ENCODE measurements at regions not wholly inside any gene's neighbourhood (a gene's known extent, or its start where the extent isn't known, plus 50 kb on each side); places are given as distances from the start of the nearest gene placed in this dataset.

DNA sequence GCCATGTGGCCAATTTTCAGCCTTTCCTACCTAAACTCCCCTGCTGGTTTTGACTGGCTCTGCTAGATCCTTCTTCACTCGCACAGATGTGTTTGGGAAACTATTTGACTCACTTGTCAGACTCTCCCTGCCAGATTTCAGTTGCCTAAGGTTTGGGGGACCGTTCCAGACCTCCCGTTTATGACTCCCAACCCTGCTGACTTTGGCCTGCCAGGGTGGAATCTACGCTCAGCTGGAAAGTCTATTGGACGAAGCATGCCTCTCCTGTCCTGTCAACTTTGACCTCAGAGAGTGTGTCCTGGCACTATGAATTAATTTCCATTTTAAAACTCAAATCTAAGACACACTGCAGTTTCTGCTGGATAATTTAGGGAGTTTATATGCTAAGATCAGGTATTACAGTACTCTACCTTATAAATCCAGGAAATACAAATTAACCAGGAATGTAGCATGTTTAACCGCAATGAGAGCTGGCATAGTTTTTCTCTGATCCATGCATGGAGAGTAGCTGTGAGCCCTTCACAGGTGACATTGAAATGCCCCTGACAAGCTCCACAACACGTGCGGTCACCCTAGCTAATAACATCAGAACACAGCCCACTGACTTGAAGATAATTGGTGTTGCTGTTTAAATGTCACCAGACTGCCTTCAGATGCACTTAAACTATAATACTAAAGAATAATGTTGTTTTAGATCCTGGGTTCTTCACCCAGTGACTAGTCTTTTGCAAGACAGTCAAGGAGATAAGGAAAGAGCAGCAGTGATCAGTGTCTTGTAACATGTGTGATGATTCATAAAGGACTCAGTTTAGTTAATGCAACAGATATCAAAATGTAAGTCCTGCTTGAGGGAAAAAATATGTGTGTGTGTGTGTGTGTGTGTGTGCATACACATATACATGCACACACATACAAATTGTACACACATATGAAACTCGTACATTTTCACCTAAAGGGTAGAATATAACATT is 223.0 kb upstream of the MCTP2 start:
- Mint-ChIP-seq H3K27ac (no peak overlapping the region), H3K4me3 (no peak overlapping the region), H3K9me3 (peaks cover 0 to 2% (median 0%) of the 10 kb centered on the region in 9 donors), H3K36me3 (no peaks in the 10 kb centered on the region), H3K27me3 (peaks cover 2 to 24% (median 7%) of the 10 kb centered on the region in 5 donors), H3K4me1 (no peaks in the 10 kb centered on the region)
- DNase-seq (no peak), ATAC-seq (no peak)
- POLR2A ChIA-PET: no interaction called here

DNA sequence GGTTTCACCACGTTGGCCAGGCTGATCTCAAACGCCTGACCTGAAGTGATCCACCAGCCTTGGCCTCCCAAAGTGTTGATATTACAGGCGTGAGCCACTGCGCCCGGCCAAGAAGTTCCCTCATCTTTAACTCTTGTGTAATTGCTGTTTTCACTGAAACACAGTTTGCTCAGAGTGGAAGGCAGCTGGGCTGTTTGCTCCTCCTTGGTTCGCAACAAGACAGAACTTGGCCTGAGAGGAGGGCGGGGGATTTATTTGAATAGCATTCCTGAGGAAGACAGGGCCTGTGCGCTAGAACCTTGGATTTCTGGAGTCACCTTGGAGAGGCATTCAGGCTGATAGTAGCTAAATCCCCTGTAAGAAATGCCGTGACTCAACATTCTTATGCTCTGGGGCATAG is 226.7 kb upstream of the MCTP2 start:
- DNase-seq (no peak), ATAC-seq (no peak)
- Mint-ChIP-seq H3K36me3 (no peaks in the 10 kb centered on the region), H3K27ac (no peak overlapping the region), H3K4me1 (no peaks in the 10 kb centered on the region), H3K4me3 (no peak overlapping the region), H3K9me3 (peaks cover 0 to 2% (median 0%) of the 10 kb centered on the region in 9 donors), H3K27me3 (peaks cover 1 to 15% (median 2%) of the 10 kb centered on the region in 5 donors)
- POLR2A ChIA-PET: no interaction called here

DNA sequence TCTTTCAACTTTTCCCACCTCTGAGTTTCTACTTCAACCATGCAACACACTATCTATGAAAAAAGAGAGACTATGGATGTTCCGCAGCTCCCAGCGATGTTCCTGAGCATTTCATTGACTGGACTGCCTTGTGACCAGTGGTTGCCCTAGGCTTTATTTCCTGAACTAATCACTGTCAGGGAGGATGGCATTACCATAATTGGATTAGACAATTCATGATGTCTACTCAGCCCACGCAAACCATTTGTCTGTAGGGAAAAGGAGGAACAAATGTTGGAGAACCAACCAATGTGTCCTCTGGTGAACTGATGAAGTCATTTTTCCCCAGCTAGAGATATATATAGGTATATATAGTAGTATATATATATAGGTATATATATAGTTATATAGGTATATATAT is 229.3 kb upstream of the MCTP2 start:
- no peak overlapping the region for H3K27ac Mint-ChIP-seq
- no peaks in the 10 kb centered on the region for H3K36me3 Mint-ChIP-seq
- no peak for DNase-seq
- no peaks in the 10 kb centered on the region for H3K4me1 Mint-ChIP-seq
- peaks cover 0 to 4% (median 2%) of the 10 kb centered on the region in 5 donors for H3K27me3 Mint-ChIP-seq
- H3K9me3 Mint-ChIP-seq: peaks cover 0 to 2% (median 0%) of the 10 kb centered on the region in 9 donors
- no peak overlapping the region for H3K4me3 Mint-ChIP-seq
- POLR2A ChIA-PET: no interaction called here
- no peak for ATAC-seq

DNA sequence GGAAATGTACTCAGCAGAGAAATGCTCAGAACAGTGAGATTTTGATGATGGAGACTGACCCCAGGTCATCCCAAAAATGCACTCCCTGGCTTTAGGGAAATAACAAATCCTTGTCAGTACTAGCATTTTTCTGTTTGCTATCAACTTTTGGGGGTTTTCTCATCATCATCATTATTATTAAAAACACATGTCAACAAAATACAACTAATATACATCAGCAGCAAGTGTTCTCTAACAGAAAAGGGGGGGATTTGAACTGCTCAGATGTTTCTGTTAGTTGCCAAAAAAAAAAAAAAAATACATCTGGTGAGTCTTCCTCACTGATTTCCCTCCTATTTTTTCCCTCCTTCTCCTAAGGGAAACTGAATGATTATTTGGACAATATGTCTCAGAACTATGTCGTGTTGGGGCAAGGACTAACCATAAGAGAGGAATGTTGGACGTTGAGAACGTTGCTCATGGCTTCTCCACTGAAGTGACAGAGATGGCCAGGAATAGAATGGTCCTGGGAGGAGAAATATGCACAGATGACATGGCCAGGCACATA is 230.0 kb upstream of the MCTP2 start:
- Mint-ChIP-seq H3K4me3 (no peak overlapping the region), H3K27ac (peak overlapping the region in 1 of 10 donors; percentile 5), H3K4me1 (no peaks in the 10 kb centered on the region), H3K27me3 (peaks cover 0 to 4% (median 2%) of the 10 kb centered on the region in 5 donors), H3K9me3 (peaks cover 0 to 2% (median 0%) of the 10 kb centered on the region in 9 donors), H3K36me3 (no peaks in the 10 kb centered on the region)
- ATAC-seq: no peak
- POLR2A ChIA-PET: no interaction called here
- DNase-seq: no peak

DNA sequence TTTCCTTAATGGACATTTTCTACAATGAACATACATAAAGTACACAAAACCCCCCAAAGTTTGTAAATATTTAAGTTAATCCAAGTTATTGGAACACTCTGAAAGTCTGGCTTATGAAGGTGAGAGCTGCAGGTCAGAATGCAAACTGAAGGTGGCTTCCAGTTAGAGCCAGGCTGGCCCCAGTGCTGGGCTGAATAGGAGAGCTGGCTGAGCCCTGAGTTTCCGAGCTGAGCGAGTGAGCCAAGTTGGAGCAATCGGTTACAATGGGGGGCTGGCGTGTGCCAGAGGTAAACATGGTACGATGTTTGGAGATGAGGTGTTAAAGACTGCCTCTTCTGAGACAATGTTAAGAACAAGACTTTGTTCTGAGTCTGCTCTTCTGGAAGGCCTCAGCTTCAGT is 230.8 kb upstream of the MCTP2 start:
- no peaks in the 10 kb centered on the region for H3K4me1 Mint-ChIP-seq
- no peak overlapping the region for H3K4me3 Mint-ChIP-seq
- H3K9me3 Mint-ChIP-seq: no peaks in the 10 kb centered on the region
- no peak for DNase-seq
- POLR2A ChIA-PET: no interaction called here
- ATAC-seq: no peak
- H3K27ac Mint-ChIP-seq: no peak overlapping the region
- H3K27me3 Mint-ChIP-seq: peaks cover 0 to 4% (median 0%) of the 10 kb centered on the region in 5 donors
- H3K36me3 Mint-ChIP-seq: no peaks in the 10 kb centered on the region

DNA sequence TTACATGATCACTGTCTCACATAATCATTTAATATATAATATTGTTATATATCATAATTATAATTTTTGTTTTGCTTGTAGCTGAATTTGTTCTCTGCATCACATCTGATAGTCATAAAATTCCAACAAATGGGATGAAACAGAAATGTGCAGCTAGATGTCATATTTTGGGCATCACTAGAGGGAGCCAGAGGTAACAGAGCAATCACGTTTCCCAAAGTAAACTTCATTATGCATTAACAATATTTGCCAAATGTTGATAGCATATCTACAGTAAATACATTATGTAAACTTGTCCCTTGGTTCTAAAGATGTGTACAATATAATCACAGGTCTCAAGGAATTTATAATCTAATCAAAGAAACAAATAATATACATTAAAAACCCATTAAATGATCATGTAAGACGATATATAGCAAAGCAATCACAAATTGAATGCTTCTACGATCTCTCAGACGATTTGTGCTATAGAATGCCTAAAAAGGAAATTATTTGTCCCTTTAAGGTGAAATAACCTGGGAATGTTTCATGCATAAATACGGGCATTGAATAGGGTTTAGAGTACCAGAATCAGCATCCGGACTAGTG is 234.2 kb upstream of the MCTP2 start:
- DNase-seq: peak in 1 of 10 donors; percentile 2
- Mint-ChIP-seq H3K36me3 (no peaks in the 10 kb centered on the region), H3K27me3 (peaks cover 0 to 4% (median 0%) of the 10 kb centered on the region in 5 donors), H3K9me3 (no peaks in the 10 kb centered on the region), H3K4me1 (no peaks in the 10 kb centered on the region), H3K27ac (no peak overlapping the region), H3K4me3 (no peak overlapping the region)
- POLR2A ChIA-PET: no interaction called here
- no peak for ATAC-seq

DNA sequence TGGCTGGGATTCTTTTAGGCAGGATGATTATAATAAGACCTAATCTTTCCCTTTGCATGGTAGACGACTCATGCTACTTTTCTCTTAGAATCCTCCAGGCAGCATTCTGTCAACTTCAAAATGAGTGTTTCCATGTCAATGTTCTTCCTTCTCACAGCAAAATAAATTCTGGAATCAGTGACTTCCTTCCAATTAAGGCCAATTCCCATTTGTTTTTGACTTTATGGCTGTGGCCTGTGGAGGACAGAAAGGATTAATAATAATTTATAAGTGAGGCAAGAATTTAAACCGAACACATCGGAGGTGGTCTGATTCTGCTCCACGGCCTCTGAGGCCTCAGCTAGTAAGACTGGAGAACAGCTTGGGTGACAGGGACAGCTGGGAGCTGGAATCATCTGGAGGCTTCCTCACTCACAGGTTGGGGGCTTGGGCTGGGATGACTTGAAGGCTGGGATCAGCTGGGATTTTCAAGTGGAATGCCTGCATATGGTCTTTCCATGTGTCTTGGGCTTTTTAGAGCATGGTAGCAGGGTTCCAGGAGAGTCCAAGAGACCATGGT is 241.8 kb upstream of the MCTP2 start:
- H3K4me1 Mint-ChIP-seq: peaks cover 7 to 21% (median 20%) of the 10 kb centered on the region in 4 donors
- peaks cover 0 to 3% (median 0%) of the 10 kb centered on the region in 9 donors for H3K9me3 Mint-ChIP-seq
- no peak overlapping the region for H3K4me3 Mint-ChIP-seq
- H3K27ac Mint-ChIP-seq: no peak overlapping the region
- H3K36me3 Mint-ChIP-seq: no peaks in the 10 kb centered on the region
- ATAC-seq (no peak), DNase-seq (no peak)
- POLR2A ChIA-PET: no interaction called here
- peaks cover 0 to 2% (median 0%) of the 10 kb centered on the region in 5 donors for H3K27me3 Mint-ChIP-seq

DNA sequence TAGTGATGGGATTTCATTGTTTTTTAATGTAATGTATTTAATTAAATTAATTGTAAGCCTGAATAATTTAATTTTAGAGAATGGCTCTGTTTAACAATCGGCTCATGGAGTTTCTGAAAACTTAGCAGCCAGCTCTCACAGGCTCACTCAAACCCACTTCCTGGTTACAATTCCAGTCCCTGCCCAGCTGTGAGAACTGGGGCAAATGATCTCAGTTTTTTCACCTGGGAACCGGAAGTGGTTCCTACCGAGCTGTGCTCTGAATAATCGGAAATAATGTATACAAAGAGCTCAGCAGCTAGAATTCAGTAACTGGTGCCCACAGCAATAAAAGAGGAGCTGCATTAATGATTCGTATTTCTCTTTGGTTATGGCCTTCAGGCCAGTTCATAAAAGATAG is 244.3 kb upstream of the MCTP2 start:
- DNase-seq: peak in 5 of 10 donors; percentile 1 to 24 (median 15)
- H3K27me3 Mint-ChIP-seq: peaks cover 0 to 4% (median 0%) of the 10 kb centered on the region in 5 donors
- no peaks in the 10 kb centered on the region for H3K36me3 Mint-ChIP-seq
- ATAC-seq: peak in 1 of 2 donors; percentile 53
- H3K9me3 Mint-ChIP-seq: peaks cover 0 to 3% (median 0%) of the 10 kb centered on the region in 9 donors
- peaks cover 7 to 21% (median 20%) of the 10 kb centered on the region in 4 donors for H3K4me1 Mint-ChIP-seq
- peak overlapping the region in 1 of 10 donors; percentile 10 for H3K27ac Mint-ChIP-seq
- POLR2A ChIA-PET: no interaction called here
- H3K4me3 Mint-ChIP-seq: peak overlapping the region in 2 of 10 donors; percentile 30 to 40

DNA sequence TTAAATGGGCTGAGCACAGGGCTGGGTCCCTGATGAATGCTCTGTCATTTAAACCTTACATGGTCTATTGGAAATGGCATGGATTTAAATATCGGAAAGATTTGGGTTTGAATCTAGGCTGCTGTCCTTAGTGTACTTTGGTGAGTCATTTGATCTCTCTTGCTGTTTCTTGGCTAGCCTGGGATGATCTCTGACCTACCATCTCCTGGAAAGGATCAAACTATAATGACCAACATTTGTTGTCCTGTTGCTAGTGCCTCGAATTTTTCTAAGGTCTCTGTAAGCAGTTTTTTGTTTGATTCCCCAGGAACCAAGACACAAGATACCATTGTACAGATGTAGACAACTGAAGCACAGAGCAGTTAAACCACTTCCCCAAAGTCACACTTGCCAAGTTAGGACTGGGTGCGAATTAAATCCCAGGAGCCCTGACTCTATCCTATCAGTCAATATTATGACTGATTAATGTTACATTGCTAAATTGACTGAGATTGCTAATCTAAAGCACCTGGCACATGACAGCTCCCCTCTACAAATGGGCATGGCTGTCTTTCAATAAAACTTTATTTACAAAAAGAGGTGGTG is 244.9 kb upstream of the MCTP2 start:
- Mint-ChIP-seq H3K4me3 (peak overlapping the region in 2 of 10 donors; percentile 13 to 30), H3K4me1 (peaks cover 7 to 21% (median 20%) of the 10 kb centered on the region in 4 donors), H3K9me3 (peaks cover 0 to 1% (median 0%) of the 10 kb centered on the region in 9 donors), H3K27me3 (peaks cover 0 to 4% (median 0%) of the 10 kb centered on the region in 5 donors), H3K36me3 (no peaks in the 10 kb centered on the region), H3K27ac (peak overlapping the region in 1 of 10 donors; percentile 7)
- ATAC-seq: no peak
- no peak for DNase-seq
- POLR2A ChIA-PET: no interaction called here

DNA sequence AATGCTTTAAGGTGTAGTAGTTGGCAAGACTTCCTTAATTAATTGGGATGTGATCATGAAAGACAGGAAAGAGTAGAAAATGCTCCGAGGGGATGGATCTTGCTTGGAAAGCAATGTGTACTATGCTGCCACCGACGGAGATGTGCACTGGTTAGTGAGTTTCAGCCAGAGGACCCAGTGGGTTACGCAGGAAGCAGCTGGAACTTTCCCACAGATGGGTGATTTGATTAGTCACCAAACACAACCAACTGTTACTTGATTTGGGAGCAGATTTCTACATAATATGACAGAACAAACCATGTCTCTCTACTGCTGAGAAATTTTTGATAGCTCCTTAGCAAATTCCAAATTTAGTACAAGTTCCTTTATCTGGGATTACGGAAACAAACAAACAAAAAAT is 245.4 kb upstream of the MCTP2 start:
- no peak overlapping the region for H3K4me3 Mint-ChIP-seq
- peaks cover 7 to 21% (median 20%) of the 10 kb centered on the region in 4 donors for H3K4me1 Mint-ChIP-seq
- H3K9me3 Mint-ChIP-seq: no peaks in the 10 kb centered on the region
- H3K36me3 Mint-ChIP-seq: no peaks in the 10 kb centered on the region
- POLR2A ChIA-PET: no interaction called here
- no peak for DNase-seq
- no peak for ATAC-seq
- peaks cover 0 to 4% (median 0%) of the 10 kb centered on the region in 5 donors for H3K27me3 Mint-ChIP-seq
- H3K27ac Mint-ChIP-seq: no peak overlapping the region

DNA sequence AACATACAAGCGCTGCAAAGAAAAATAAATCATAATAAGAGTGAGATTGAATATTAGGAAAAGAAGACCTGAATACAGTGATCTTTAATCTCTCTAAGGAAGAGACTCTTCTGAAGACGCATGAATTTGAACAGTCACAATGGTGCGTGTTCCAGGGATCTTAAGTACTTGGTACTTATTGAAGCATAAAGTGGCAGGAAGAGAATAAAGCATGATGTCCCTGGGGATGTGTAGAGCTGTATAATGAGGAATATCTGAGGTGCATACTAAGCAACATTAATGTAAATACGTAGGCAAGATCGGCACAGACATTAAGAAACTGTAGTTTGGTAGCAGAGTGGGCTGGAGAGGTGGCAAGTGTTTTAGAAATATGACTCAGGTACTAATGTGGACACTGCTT is 246.2 kb upstream of the MCTP2 start:
- no peaks in the 10 kb centered on the region for H3K36me3 Mint-ChIP-seq
- no peak for ATAC-seq
- no peak overlapping the region for H3K4me3 Mint-ChIP-seq
- no peak overlapping the region for H3K27ac Mint-ChIP-seq
- H3K9me3 Mint-ChIP-seq: no peaks in the 10 kb centered on the region
- H3K27me3 Mint-ChIP-seq: peaks cover 0 to 4% (median 0%) of the 10 kb centered on the region in 5 donors
- no peak for DNase-seq
- H3K4me1 Mint-ChIP-seq: peaks cover 7 to 21% (median 20%) of the 10 kb centered on the region in 4 donors
- POLR2A ChIA-PET: no interaction called here

DNA sequence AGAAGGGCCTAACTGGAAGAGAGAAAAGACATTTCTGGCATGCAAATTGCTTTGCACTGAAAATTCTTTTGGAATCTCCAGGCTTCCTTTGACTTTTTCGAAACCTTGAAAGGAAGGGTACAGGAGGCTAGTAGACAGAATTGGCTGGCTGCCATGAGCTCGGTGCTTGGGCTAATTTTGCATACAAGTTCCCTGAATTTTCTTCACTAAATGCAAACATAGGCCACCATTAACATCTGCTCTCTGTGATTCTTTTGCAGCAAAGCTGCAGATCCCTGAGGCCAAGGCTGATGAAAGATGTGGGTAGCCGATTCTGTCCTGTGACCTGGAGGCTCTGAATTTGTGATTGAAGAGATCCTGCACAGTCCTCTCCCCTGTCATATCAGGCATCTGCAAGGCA is 247.8 kb upstream of the MCTP2 start:
- Mint-ChIP-seq H3K27me3 (peaks cover 0 to 10% (median 2%) of the 10 kb centered on the region in 5 donors), H3K9me3 (no peaks in the 10 kb centered on the region), H3K36me3 (no peaks in the 10 kb centered on the region), H3K27ac (no peak overlapping the region), H3K4me1 (peaks cover 9 to 21% (median 20%) of the 10 kb centered on the region in 4 donors), H3K4me3 (no peak overlapping the region)
- ATAC-seq (no peak), DNase-seq (no peak)
- POLR2A ChIA-PET: no interaction called here

All from naive thymus-derived CD8-positive, alpha-beta T cell (primary cell).